GM12801 (cell line): ENCODE measurements at regions not wholly inside any gene's neighbourhood (a gene's known extent, or its start where the extent isn't known, plus 50 kb on each side); places are given as distances from the start of the nearest gene placed in this dataset.

Experiments used
- CTCF ChIP-seq: IDR thresholded peaks from one replicate; pipeline ENCODE4 v1.5.1; 2011; ENCODE audit warnings: control low read depth; ENCODE audit not compliant: insufficient read length; ENCODE audit errors: extremely low read depth

GRCh38 chr12:98136544-98136943, 378.8 kb upstream of the TMPO start:
- TF ChIP-seq CTCF = no peak

GRCh38 chr12:98137278-98137677, 378.1 kb upstream of the TMPO start:
- no peak for TF ChIP-seq CTCF

- no peak for TF ChIP-seq CTCF
Measured at GRCh38 chr12:98144953-98145352, 370.4 kb upstream of the TMPO start.

GRCh38 chr12:98146043-98146442, 369.3 kb upstream of the TMPO start:
- no peak for TF ChIP-seq CTCF

GRCh38 chr12:98146487-98146886, 368.9 kb upstream of the TMPO start:
- TF ChIP-seq CTCF = no peak

- TF ChIP-seq CTCF = no peak
Measured at GRCh38 chr12:98149270-98149669, 366.1 kb upstream of the TMPO start.

GRCh38 chr12:98149691-98150210, 365.6 kb upstream of the TMPO start:
- TF ChIP-seq CTCF = no peak
